CD4-positive, alpha-beta memory T cell (primary cell): ENCODE measurements at regions not wholly inside any gene's neighbourhood (a gene's known extent, or its start where the extent isn't known, plus 50 kb on each side); places are given as distances from the start of the nearest gene placed in this dataset.

Source experiments
- CTCF ChIA-PET: fragments of 350-600 bp; sonication (Branson Sonifier 250); formaldehyde crosslinking; loops from one replicate; lab custom pipeline; 2021; ENCODE audit warnings: inconsistent platforms; ENCODE audit not compliant: partially characterized antibody; lab: Charles Lee
- POLR2A ChIA-PET: fragments of 350-600 bp; sonication (Branson Sonifier 250); formaldehyde crosslinking; loops from one replicate; lab custom pipeline; 2021; ENCODE audit not compliant: partially characterized antibody; lab: Charles Lee
- DNase-seq, 5 donors: peaks; one replicate each; pipeline versions ENCODE4 v3.0.0 to v3.0.0-alpha.2; 2020 to 2022; ENCODE audit warnings: mixed read lengths in 1 of 5
- H3K27ac ChIP-seq: one replicate; pipeline ENCODE4 v1.7.0; 2013; ENCODE audit warnings: low read depth, low read length
- H3K27me3 ChIP-seq: 2 replicates; pipeline ENCODE4 v1.7.0; 2013; ENCODE audit warnings: mild to moderate bottlenecking, low read length, moderate library complexity; ENCODE audit not compliant: insufficient read depth
- H3K36me3 ChIP-seq: 2 replicates; pipeline ENCODE4 v1.7.0; 2013; ENCODE audit warnings: mild to moderate bottlenecking, low read length, moderate library complexity; ENCODE audit not compliant: insufficient read depth
- H3K4me1 ChIP-seq: 2 replicates; pipeline ENCODE4 v1.7.0; 2013; ENCODE audit warnings: mild to moderate bottlenecking, low read length, moderate library complexity; ENCODE audit not compliant: insufficient read depth
- H3K4me3 ChIP-seq, 2 donors: one replicate each; pipeline ENCODE4 v1.7.0; 2013; ENCODE audit warnings: low read length in 2 of 2, mild to moderate bottlenecking in 1 of 2
- H3K9me3 ChIP-seq, 2 donors: one replicate each; pipeline ENCODE4 v1.7.0; 2013; ENCODE audit warnings: low read length in 2 of 2, control low read depth in 1 of 2; ENCODE audit not compliant: control insufficient read depth in 1 of 2
- H3K27ac Mint-ChIP-seq, 7 donors: one replicate each; pipeline ENCODE4 v1.8.0; 2020 to 2021; ENCODE audit warnings: mixed read lengths in 7 of 7, mild to moderate bottlenecking in 6 of 7, inconsistent platforms in 3 of 7, moderate library complexity in 3 of 7
- H3K27me3 Mint-ChIP-seq, 2 donors: one replicate each; pipeline ENCODE4 v1.8.0; 2020 to 2021; ENCODE audit warnings: mixed read lengths in 2 of 2
- H3K36me3 Mint-ChIP-seq, 2 donors: one replicate each; pipeline ENCODE4 v1.8.0; 2020 to 2021; ENCODE audit warnings: mixed read lengths in 2 of 2, inconsistent platforms in 1 of 2, mild to moderate bottlenecking in 1 of 2
- H3K4me1 Mint-ChIP-seq, 4 donors: one replicate each; pipeline ENCODE4 v1.8.0; 2020 to 2021; ENCODE audit warnings: mixed read lengths in 4 of 4, mild to moderate bottlenecking in 1 of 4
- H3K4me3 Mint-ChIP-seq, 8 donors: one replicate each; pipeline ENCODE4 v1.8.0; 2020 to 2021; ENCODE audit warnings: mixed read lengths in 8 of 8, mild to moderate bottlenecking in 7 of 8, moderate library complexity in 6 of 8, inconsistent platforms in 3 of 8
- H3K9me3 Mint-ChIP-seq, 8 donors: one replicate each; pipeline ENCODE4 v1.8.0; 2020 to 2021; ENCODE audit warnings: mixed read lengths in 8 of 8, mild to moderate bottlenecking in 5 of 8, inconsistent platforms in 3 of 8, moderate library complexity in 1 of 8
- intact Hi-C: fragments of 100-400 bp; cut with micrococcal nuclease; formaldehyde crosslinking; loops from one replicate; pipeline ENCODE4 v1.15.1; 2023

- Histone ChIP-seq H3K9me3 (no peaks in the 10 kb centered on the region), H3K27ac (no peak overlapping the region), H3K36me3 (no peaks in the 10 kb centered on the region), H3K4me3 (no peak overlapping the region), H3K27me3 (no peaks in the 10 kb centered on the region), H3K4me1 (peaks cover 11% of the 10 kb centered on the region)
- POLR2A ChIA-PET: no interaction called here
- intact Hi-C loops: no loop called here
- H3K4me3 Mint-ChIP-seq: no peak overlapping the region
- peaks cover 0 to 1% of the 10 kb centered on the region in 2 donors for H3K27me3 Mint-ChIP-seq
- CTCF ChIA-PET: no interaction called here
- H3K4me1 Mint-ChIP-seq: peaks cover 0 to 24% (median 7%) of the 10 kb centered on the region in 4 donors
- H3K9me3 Mint-ChIP-seq: no peaks in the 10 kb centered on the region
- no peaks in the 10 kb centered on the region for H3K36me3 Mint-ChIP-seq
- peak overlapping the region in 2 of 7 donors; percentile 2 to 32 for H3K27ac Mint-ChIP-seq
- DNase-seq: no peak
These were observed 75.4 kb upstream of the ZMIZ1 start for GRCh38 chr10:78993261-78993945.

- no peaks in the 10 kb centered on the region for H3K9me3 Mint-ChIP-seq
- no peaks in the 10 kb centered on the region for H3K36me3 ChIP-seq
- peaks cover 1 to 5% of the 10 kb centered on the region in 2 donors for H3K27me3 Mint-ChIP-seq
- CTCF ChIA-PET: no interaction called here
- no peak overlapping the region for H3K27ac Mint-ChIP-seq
- H3K4me1 Mint-ChIP-seq: peaks cover 1 to 15% (median 3%) of the 10 kb centered on the region in 4 donors
- no peaks in the 10 kb centered on the region for H3K27me3 ChIP-seq
- POLR2A ChIA-PET: no interaction called here
- H3K4me1 ChIP-seq: peaks cover 11% of the 10 kb centered on the region
- H3K36me3 Mint-ChIP-seq: no peaks in the 10 kb centered on the region
- H3K9me3 ChIP-seq: no peaks in the 10 kb centered on the region
- no peak overlapping the region for H3K4me3 Mint-ChIP-seq
- intact Hi-C loops: no loop called here
- H3K4me3 ChIP-seq: no peak overlapping the region
- no peak for DNase-seq
- no peak overlapping the region for H3K27ac ChIP-seq
These were observed 72.6 kb upstream of the ZMIZ1 start for GRCh38 chr10:78995987-78996791.

- ChIA-PET CTCF (no interaction called here), POLR2A (no interaction called here)
- peaks cover 6 to 10% (median 7%) of the 10 kb centered on the region in 4 donors for H3K4me1 Mint-ChIP-seq
- H3K27me3 ChIP-seq: no peaks in the 10 kb centered on the region
- intact Hi-C loops: no loop called here
- peak overlapping the region in 1 of 8 donors; percentile 41 for H3K4me3 Mint-ChIP-seq
- no peak for DNase-seq
- H3K9me3 ChIP-seq: no peaks in the 10 kb centered on the region
- no peak overlapping the region for H3K4me3 ChIP-seq
- peaks cover 11% of the 10 kb centered on the region for H3K4me1 ChIP-seq
- no peaks in the 10 kb centered on the region for H3K36me3 Mint-ChIP-seq
- H3K36me3 ChIP-seq: no peaks in the 10 kb centered on the region
- peaks cover 1 to 5% of the 10 kb centered on the region in 2 donors for H3K27me3 Mint-ChIP-seq
- no peak overlapping the region for H3K27ac ChIP-seq
- H3K9me3 Mint-ChIP-seq: no peaks in the 10 kb centered on the region
- peak overlapping the region in 1 of 7 donors; percentile 35 for H3K27ac Mint-ChIP-seq
These were observed 72.0 kb upstream of the ZMIZ1 start for GRCh38 chr10:78996792-78997129.

GRCh38 chr10:78997635-78998618, 70.8 kb upstream of the ZMIZ1 start:
- Histone ChIP-seq H3K4me1 (peaks cover under 1% of the 10 kb centered on the region), H3K27ac (no peak overlapping the region), H3K9me3 (no peaks in the 10 kb centered on the region), H3K4me3 (no peak overlapping the region), H3K27me3 (no peaks in the 10 kb centered on the region), H3K36me3 (no peaks in the 10 kb centered on the region)
- peaks cover 0 to 7% (median 5%) of the 10 kb centered on the region in 4 donors for H3K4me1 Mint-ChIP-seq
- H3K4me3 Mint-ChIP-seq: no peak overlapping the region
- peaks cover 1 to 5% of the 10 kb centered on the region in 2 donors for H3K27me3 Mint-ChIP-seq
- no peak overlapping the region for H3K27ac Mint-ChIP-seq
- no peak for DNase-seq
- H3K9me3 Mint-ChIP-seq: no peaks in the 10 kb centered on the region
- no peaks in the 10 kb centered on the region for H3K36me3 Mint-ChIP-seq
- ChIA-PET POLR2A (interaction anchor here (0.9 to 1.0 kb wide), 2 partner anchors 12 to 51 kb away, joined by 3 to 4 read pairs; no protein-coding TSS in a partner anchor), CTCF (interaction anchor here (0.6 kb wide), 1 partner anchor 38 kb away, joined by 3 read pairs; no protein-coding TSS in a partner anchor)
- intact Hi-C loops: no loop called here

- no peaks in the 10 kb centered on the region for H3K36me3 Mint-ChIP-seq
- peaks cover 6 to 7% of the 10 kb centered on the region in 2 donors for H3K27me3 Mint-ChIP-seq
- no peak for DNase-seq
- intact Hi-C loops: no loop called here
- H3K4me1 ChIP-seq: no peaks in the 10 kb centered on the region
- no peaks in the 10 kb centered on the region for H3K27me3 ChIP-seq
- no peaks in the 10 kb centered on the region for H3K36me3 ChIP-seq
- no peak overlapping the region for H3K4me3 ChIP-seq
- CTCF ChIA-PET: interaction anchor here (1.3 kb wide), 1 partner anchor 194 kb away, joined by 4 read pairs; no protein-coding TSS in a partner anchor
- no peak overlapping the region for H3K27ac ChIP-seq
- H3K4me1 Mint-ChIP-seq: peaks cover 0 to 7% (median 6%) of the 10 kb centered on the region in 4 donors
- POLR2A ChIA-PET: no interaction called here
- no peaks in the 10 kb centered on the region for H3K9me3 ChIP-seq
- peak overlapping the region in 3 of 7 donors; percentile 35 to 85 (median 51) for H3K27ac Mint-ChIP-seq
- no peaks in the 10 kb centered on the region for H3K9me3 Mint-ChIP-seq
- H3K4me3 Mint-ChIP-seq: no peak overlapping the region
These were observed 67.5 kb upstream of the ZMIZ1 start for GRCh38 chr10:79001082-79001885.

GRCh38 chr10:79002336-79002735, 66.4 kb upstream of the ZMIZ1 start:
- H3K9me3 ChIP-seq: no peaks in the 10 kb centered on the region
- Mint-ChIP-seq H3K9me3 (no peaks in the 10 kb centered on the region), H3K4me1 (peaks cover 0 to 7% (median 6%) of the 10 kb centered on the region in 4 donors), H3K27ac (no peak overlapping the region), H3K36me3 (no peaks in the 10 kb centered on the region), H3K27me3 (peaks cover 6 to 7% of the 10 kb centered on the region in 2 donors), H3K4me3 (no peak overlapping the region)
- H3K4me1 ChIP-seq: no peaks in the 10 kb centered on the region
- intact Hi-C loops: no loop called here
- ChIA-PET CTCF (interaction anchor here (1.3 kb wide), 1 partner anchor 193 kb away, joined by 4 read pairs; no protein-coding TSS in a partner anchor), POLR2A (no interaction called here)
- no peaks in the 10 kb centered on the region for H3K27me3 ChIP-seq
- no peak overlapping the region for H3K27ac ChIP-seq
- H3K4me3 ChIP-seq: no peak overlapping the region
- DNase-seq: no peak
- H3K36me3 ChIP-seq: no peaks in the 10 kb centered on the region
